ENCODE measurements at regions not wholly inside any gene's neighbourhood (a gene's known extent, or its start where the extent isn't known, plus 50 kb on each side); places are given as distances from the start of the nearest gene placed in this dataset.

- H3K4me1 ChIP-seq (ENCODE audit: low read length) = peaks cover 8% of the 10 kb centered on the region
- H3K9ac ChIP-seq (ENCODE audit: low read length) = no peak overlapping the region
- no peaks in the 10 kb centered on the region for H3K9me3 ChIP-seq (ENCODE audit: insufficient read depth, low read length)
- H2AFZ ChIP-seq (ENCODE audit: low read depth, low read length) = 0 out of 2 replicates have a peak overlapping the region, but pooled peaks have one; percentile 7
- H3K27me3 ChIP-seq (ENCODE audit: low read depth, low read length) = no peaks in the 10 kb centered on the region
- no peaks in the 10 kb centered on the region for H4K20me1 ChIP-seq (ENCODE audit: insufficient read depth, low read length)
- H3K79me2 ChIP-seq (ENCODE audit: low read length) = no peaks in the 10 kb centered on the region
- no peak overlapping the region for H3K27ac ChIP-seq (ENCODE audit: low read length)
- H3K4me2 ChIP-seq (ENCODE audit: low read length) = peak overlapping the region; percentile 48
- no peak for TF ChIP-seq EZH2phosphoT487 (IDR thresholded peaks at IDR 0.05; ENCODE audit: low read depth)
- TF ChIP-seq CTCF (IDR thresholded peaks at IDR 0.05; ENCODE audit: low read depth, low read length) = no peak
- H3K36me3 ChIP-seq (replicated peaks; ENCODE audit: low read depth, low read length) = no peaks in the 10 kb centered on the region
- H3K4me3 ChIP-seq (ENCODE audit: low read length) = peak overlapping the region; percentile 11; the same call in 1 of the 2 replicates
These were observed 129.1 kb upstream of the DOCK10 start for GRCh38 chr2:225171350-225171749.

DNA sequence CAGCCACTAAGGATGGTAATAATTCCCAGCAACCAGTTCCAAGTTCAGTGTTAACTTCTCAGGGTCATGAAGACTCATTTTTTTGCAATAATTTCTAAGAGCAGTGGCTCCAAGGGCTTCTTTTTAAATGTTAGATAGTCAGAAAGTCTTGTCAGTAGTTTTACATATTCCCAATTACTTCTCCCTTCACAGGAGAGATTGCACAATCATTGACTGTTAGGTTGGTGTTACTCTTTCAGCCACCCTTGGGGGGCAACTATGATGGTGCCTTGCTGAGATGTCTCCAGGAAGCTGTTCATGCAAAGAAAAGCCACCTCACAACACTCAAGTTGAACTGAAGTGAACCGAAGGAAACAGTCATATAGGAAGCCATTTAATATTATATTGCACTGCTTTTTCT is 127.9 kb upstream of the DOCK10 start:
- no peaks in the 10 kb centered on the region for H4K20me1 ChIP-seq (ENCODE audit: insufficient read depth, low read length)
- H3K4me3 ChIP-seq (ENCODE audit: low read length) = no peak overlapping the region
- H3K27me3 ChIP-seq (ENCODE audit: low read depth, low read length) = no peaks in the 10 kb centered on the region
- no peaks in the 10 kb centered on the region for H3K79me2 ChIP-seq (ENCODE audit: low read length)
- TF ChIP-seq EZH2phosphoT487 (IDR thresholded peaks at IDR 0.05; ENCODE audit: low read depth) = no peak
- no peak for TF ChIP-seq CTCF (IDR thresholded peaks at IDR 0.05; ENCODE audit: low read depth, low read length)
- no peak overlapping the region for H3K9ac ChIP-seq (ENCODE audit: low read length)
- H3K36me3 ChIP-seq (replicated peaks; ENCODE audit: low read depth, low read length) = no peaks in the 10 kb centered on the region
- H3K4me2 ChIP-seq (ENCODE audit: low read length) = no peak overlapping the region
- H3K9me3 ChIP-seq (ENCODE audit: insufficient read depth, low read length) = no peaks in the 10 kb centered on the region
- no peak overlapping the region for H2AFZ ChIP-seq (ENCODE audit: low read depth, low read length)
- no peak overlapping the region for H3K27ac ChIP-seq (ENCODE audit: low read length)
- peaks cover 8% of the 10 kb centered on the region for H3K4me1 ChIP-seq (ENCODE audit: low read length)

DNA sequence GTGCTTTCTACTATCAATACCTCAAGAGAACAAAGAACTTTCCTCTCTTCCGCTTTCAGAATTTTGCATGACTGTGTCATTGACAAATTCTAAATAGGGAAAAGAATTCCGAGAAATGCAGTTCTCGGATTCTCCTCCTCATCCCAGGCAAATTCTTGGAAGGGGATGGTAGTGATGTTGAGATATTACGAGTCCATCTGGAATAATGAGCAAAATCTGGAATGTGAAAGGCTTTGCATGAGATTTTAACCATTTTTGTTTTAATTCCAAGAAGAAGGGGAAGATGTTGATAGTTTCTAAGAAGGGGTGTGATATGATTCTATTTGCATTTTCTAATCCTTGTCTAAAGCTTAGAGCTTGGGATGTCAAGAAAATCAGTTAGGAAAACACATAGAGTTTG is 127.1 kb upstream of the DOCK10 start:
- Histone ChIP-seq H4K20me1 (ENCODE audit: insufficient read depth, low read length) (no peaks in the 10 kb centered on the region), H3K79me2 (ENCODE audit: low read length) (no peaks in the 10 kb centered on the region), H3K9me3 (ENCODE audit: insufficient read depth, low read length) (no peaks in the 10 kb centered on the region), H2AFZ (ENCODE audit: low read depth, low read length) (no peak overlapping the region), H3K36me3 (replicated peaks; ENCODE audit: low read depth, low read length) (no peaks in the 10 kb centered on the region), H3K27me3 (ENCODE audit: low read depth, low read length) (no peaks in the 10 kb centered on the region), H3K4me3 (ENCODE audit: low read length) (no peak overlapping the region), H3K4me1 (ENCODE audit: low read length) (peaks cover 8% of the 10 kb centered on the region), H3K4me2 (ENCODE audit: low read length) (no peak overlapping the region), H3K9ac (ENCODE audit: low read length) (no peak overlapping the region), H3K27ac (ENCODE audit: low read length) (no peak overlapping the region)
- TF ChIP-seq CTCF (IDR thresholded peaks at IDR 0.05; ENCODE audit: low read depth, low read length) = no peak
- TF ChIP-seq EZH2phosphoT487 (IDR thresholded peaks at IDR 0.05; ENCODE audit: low read depth) = no peak

- TF ChIP-seq CTCF (IDR thresholded peaks at IDR 0.05; ENCODE audit: low read depth, low read length) = no peak
- TF ChIP-seq EZH2phosphoT487 (IDR thresholded peaks at IDR 0.05; ENCODE audit: low read depth) = no peak
- Histone ChIP-seq H2AFZ (ENCODE audit: low read depth, low read length) (no peak overlapping the region), H4K20me1 (ENCODE audit: insufficient read depth, low read length) (no peaks in the 10 kb centered on the region), H3K36me3 (replicated peaks; ENCODE audit: low read depth, low read length) (no peaks in the 10 kb centered on the region), H3K9me3 (ENCODE audit: insufficient read depth, low read length) (no peaks in the 10 kb centered on the region), H3K4me2 (ENCODE audit: low read length) (no peak overlapping the region), H3K4me3 (ENCODE audit: low read length) (no peak overlapping the region), H3K79me2 (ENCODE audit: low read length) (no peaks in the 10 kb centered on the region), H3K27ac (ENCODE audit: low read length) (no peak overlapping the region), H3K4me1 (ENCODE audit: low read length) (no peaks in the 10 kb centered on the region), H3K27me3 (ENCODE audit: low read depth, low read length) (no peaks in the 10 kb centered on the region), H3K9ac (ENCODE audit: low read length) (no peak overlapping the region)
These were observed 122.8 kb upstream of the DOCK10 start for GRCh38 chr2:225165052-225165451.

Measured in OCI-LY3 (cell line).